ENCODE measurements at regions not wholly inside any gene's neighbourhood (a gene's known extent, or its start where the extent isn't known, plus 50 kb on each side); places are given as distances from the start of the nearest gene placed in this dataset.

- no peaks in the 10 kb centered on the region for H3K4me1 Mint-ChIP-seq (ENCODE audit: low read depth)
- H3K36me3 Mint-ChIP-seq (ENCODE audit: insufficient read depth), result no peaks in the 10 kb centered on the region
- H3K27me3 Mint-ChIP-seq, result no peaks in the 10 kb centered on the region
- no peak overlapping the region for H3K4me3 Mint-ChIP-seq (ENCODE audit: low read depth)
- DNase-seq (ENCODE audit: low spot score, unreplicated experiment), result no peak
- TF ChIP-seq CTCF (IDR thresholded peaks at IDR 0.05; ENCODE audit: unreplicated experiment), result no peak
- H3K9me3 Mint-ChIP-seq (ENCODE audit: low read depth), result peaks cover 4% of the 10 kb centered on the region
- no peak overlapping the region for H3K27ac Mint-ChIP-seq
Measured at GRCh38 chr2:51846018-51846417, 814.1 kb upstream of the NRXN1 start.

- DNase-seq (ENCODE audit: low spot score, unreplicated experiment), result no peak
- TF ChIP-seq CTCF (IDR thresholded peaks at IDR 0.05; ENCODE audit: unreplicated experiment), result no peak
- H3K27ac Mint-ChIP-seq, result no peak overlapping the region
- H3K36me3 Mint-ChIP-seq (ENCODE audit: insufficient read depth), result no peaks in the 10 kb centered on the region
- H3K27me3 Mint-ChIP-seq, result no peaks in the 10 kb centered on the region
- peaks cover 4% of the 10 kb centered on the region for H3K9me3 Mint-ChIP-seq (ENCODE audit: low read depth)
- no peak overlapping the region for H3K4me3 Mint-ChIP-seq (ENCODE audit: low read depth)
- no peaks in the 10 kb centered on the region for H3K4me1 Mint-ChIP-seq (ENCODE audit: low read depth)
Measured at GRCh38 chr2:51844596-51844995, 812.7 kb upstream of the NRXN1 start.

GRCh38 chr2:51829477-51829876 lies 797.5 kb upstream of the NRXN1 start:
- no peaks in the 10 kb centered on the region for H3K36me3 Mint-ChIP-seq (ENCODE audit: insufficient read depth)
- no peak overlapping the region for H3K4me3 Mint-ChIP-seq (ENCODE audit: low read depth)
- no peak for DNase-seq (ENCODE audit: low spot score, unreplicated experiment)
- no peaks in the 10 kb centered on the region for H3K27me3 Mint-ChIP-seq
- peak overlapping the region; percentile 5 for H3K27ac Mint-ChIP-seq
- H3K4me1 Mint-ChIP-seq (ENCODE audit: low read depth), result peaks cover 5% of the 10 kb centered on the region
- no peaks in the 10 kb centered on the region for H3K9me3 Mint-ChIP-seq (ENCODE audit: low read depth)
- TF ChIP-seq CTCF (IDR thresholded peaks at IDR 0.05; ENCODE audit: unreplicated experiment), result no peak

- H3K4me1 Mint-ChIP-seq (ENCODE audit: low read depth), result peaks cover 5% of the 10 kb centered on the region
- H3K27ac Mint-ChIP-seq, result no peak overlapping the region
- TF ChIP-seq CTCF (IDR thresholded peaks at IDR 0.05; ENCODE audit: unreplicated experiment), result no peak
- H3K27me3 Mint-ChIP-seq, result no peaks in the 10 kb centered on the region
- no peaks in the 10 kb centered on the region for H3K9me3 Mint-ChIP-seq (ENCODE audit: low read depth)
- H3K4me3 Mint-ChIP-seq (ENCODE audit: low read depth), result no peak overlapping the region
- H3K36me3 Mint-ChIP-seq (ENCODE audit: insufficient read depth), result no peaks in the 10 kb centered on the region
- DNase-seq (ENCODE audit: low spot score, unreplicated experiment), result no peak
Measured at GRCh38 chr2:51825823-51826222, 793.9 kb upstream of the NRXN1 start.

- DNase-seq (ENCODE audit: low spot score, unreplicated experiment), result no peak
- no peaks in the 10 kb centered on the region for H3K27me3 Mint-ChIP-seq
- TF ChIP-seq CTCF (IDR thresholded peaks at IDR 0.05; ENCODE audit: unreplicated experiment), result no peak
- H3K27ac Mint-ChIP-seq, result no peak overlapping the region
- no peaks in the 10 kb centered on the region for H3K36me3 Mint-ChIP-seq (ENCODE audit: insufficient read depth)
- no peaks in the 10 kb centered on the region for H3K4me1 Mint-ChIP-seq (ENCODE audit: low read depth)
- no peak overlapping the region for H3K4me3 Mint-ChIP-seq (ENCODE audit: low read depth)
- H3K9me3 Mint-ChIP-seq (ENCODE audit: low read depth), result no peaks in the 10 kb centered on the region
Measured at GRCh38 chr2:51813247-51813646, 781.3 kb upstream of the NRXN1 start.

Data from progenitor cell of endocrine pancreas (in vitro differentiated cells).